Mesendoderm (in vitro differentiated cells): ENCODE measurements at regions not wholly inside any gene's neighbourhood (a gene's known extent, or its start where the extent isn't known, plus 50 kb on each side); places are given as distances from the start of the nearest gene placed in this dataset.

ENCODE experiments used
- DNase-seq: peaks from one replicate; pipeline ENCODE4 v3.0.0; 2013
- H2AK5ac ChIP-seq: 2 replicates; pipeline ENCODE4 v1.6.1; 2013; ENCODE audit warnings: low read length, inconsistent platforms
- H2BK120ac ChIP-seq: 2 replicates; pipeline ENCODE4 v1.6.1; 2013; ENCODE audit warnings: low read depth, mild to moderate bottlenecking, low read length, moderate library complexity, mixed read lengths
- H2BK15ac ChIP-seq: replicated peaks from 2 replicates; pipeline ENCODE4 v1.6.1; 2013; ENCODE audit warnings: low read depth, mild to moderate bottlenecking, moderate library complexity
- H2BK5ac ChIP-seq: 2 replicates; pipeline ENCODE4 v1.6.1; 2013; ENCODE audit warnings: low read length, inconsistent platforms
- H3K18ac ChIP-seq: 2 replicates; pipeline ENCODE4 v1.6.1; 2013; ENCODE audit warnings: mild to moderate bottlenecking, low read length, mixed read lengths
- H3K23ac ChIP-seq: one replicate; pipeline ENCODE4 v1.6.1; 2013; ENCODE audit warnings: low read length
- H3K27ac ChIP-seq: 2 replicates; pipeline ENCODE4 v1.5.1; 2013; ENCODE audit warnings: low read depth, mild to moderate bottlenecking, inconsistent platforms, low read length, moderate library complexity
- H3K27me3 ChIP-seq: 2 replicates; pipeline ENCODE4 v1.6.1; 2013; ENCODE audit warnings: low read length, control low read depth, mild to moderate bottlenecking, inconsistent platforms; ENCODE audit not compliant: insufficient read depth, poor library complexity
- H3K36me3 ChIP-seq: 2 replicates; pipeline ENCODE4 v1.6.1; 2013; ENCODE audit warnings: low read length, inconsistent platforms; ENCODE audit not compliant: control insufficient read depth, insufficient read depth
- H3K4ac ChIP-seq: one replicate; pipeline ENCODE4 v1.6.1; 2013; ENCODE audit warnings: low read depth, mild to moderate bottlenecking, low read length, moderate library complexity
- H3K4me1 ChIP-seq: 2 replicates; pipeline ENCODE4 v1.6.1; 2013; ENCODE audit warnings: low read depth, low read length, inconsistent platforms; ENCODE audit not compliant: control insufficient read depth
- H3K4me2 ChIP-seq: 2 replicates; pipeline ENCODE4 v1.6.1; 2013; ENCODE audit warnings: low read length
- H3K4me3 ChIP-seq: 2 replicates; pipeline ENCODE4 v1.5.1; 2013; ENCODE audit warnings: mild to moderate bottlenecking, low read length
- H3K56ac ChIP-seq: one replicate; pipeline ENCODE4 v1.6.1; 2013; ENCODE audit warnings: low read length
- H3K79me1 ChIP-seq: 2 replicates; pipeline ENCODE4 v1.6.1; 2013; ENCODE audit warnings: low read length, inconsistent platforms
- H3K79me2 ChIP-seq: 2 replicates; pipeline ENCODE4 v1.6.1; 2013; ENCODE audit warnings: mild to moderate bottlenecking, low read length; ENCODE audit not compliant: control insufficient read depth, insufficient read depth
- H3K9ac ChIP-seq: 2 replicates; pipeline ENCODE4 v1.6.1; 2013; ENCODE audit warnings: low read length, inconsistent platforms
- H4K5ac ChIP-seq: one replicate; pipeline ENCODE4 v1.6.1; 2013; ENCODE audit warnings: low read length
- H4K8ac ChIP-seq: one replicate; pipeline ENCODE4 v1.6.1; 2013; ENCODE audit warnings: low read depth, mild to moderate bottlenecking, control low read depth, low read length, moderate library complexity
- WGBS: extraction: QIAGEN DNeasy Blood & Tissue Kit; methylation state at CpG from one replicate; pipeline ENCODE4 v1.1.7; 2013; ENCODE audit warnings: low lambda C conversion rate, missing lambda C conversion rate; ENCODE audit not compliant: insufficient coverage; ENCODE audit errors: extremely low coverage; 5-methylcytosine and 5-hydroxymethylcytosine counted together

- H3K4me3 ChIP-seq, result no peak overlapping the region
- no peaks in the 10 kb centered on the region for H3K79me1 ChIP-seq
- H3K79me2 ChIP-seq, result no peaks in the 10 kb centered on the region
- H3K27me3 ChIP-seq, result no peaks in the 10 kb centered on the region
- H2BK5ac ChIP-seq, result no peak overlapping the region
- no CpG with 5 or more reads among the region's 1 CpG for WGBS
- no peak overlapping the region for H3K18ac ChIP-seq
- no peak overlapping the region for H4K8ac ChIP-seq
- DNase-seq, result no peak
- H3K23ac ChIP-seq, result no peak overlapping the region
- no peak overlapping the region for H3K4me2 ChIP-seq
- no peak overlapping the region for H3K27ac ChIP-seq
- H2BK120ac ChIP-seq, result no peak overlapping the region
- no peaks in the 10 kb centered on the region for H3K4me1 ChIP-seq
- no peak overlapping the region for H3K4ac ChIP-seq
- H3K9ac ChIP-seq, result no peak overlapping the region
- no peak overlapping the region for H3K56ac ChIP-seq
- no peak overlapping the region for H2BK15ac ChIP-seq
- H3K36me3 ChIP-seq, result no peaks in the 10 kb centered on the region
- H2AK5ac ChIP-seq, result no peak overlapping the region
- H4K5ac ChIP-seq, result no peak overlapping the region
Measured at GRCh38 chr9:31740705-31741104, 643.7 kb upstream of the ACO1 start.

DNA sequence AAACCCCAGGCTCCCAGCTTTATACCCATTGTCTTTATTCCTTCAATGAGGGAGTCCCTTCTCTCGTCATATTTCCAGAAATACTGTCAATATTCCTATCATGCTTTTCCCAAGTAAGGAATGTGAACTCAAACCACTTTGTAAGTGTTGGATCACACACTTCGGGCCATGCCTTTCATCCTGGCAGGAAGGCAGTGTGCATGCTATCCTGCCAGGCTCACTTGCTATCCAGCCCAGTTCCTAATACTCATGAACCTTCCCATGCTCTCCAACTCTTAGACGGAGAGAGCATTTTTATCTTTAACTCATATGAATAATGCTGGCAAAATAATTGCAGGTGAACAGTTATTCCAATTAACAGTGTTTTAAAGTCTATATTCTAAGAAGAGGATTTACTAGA, 639.9 kb upstream of the ACO1 start:
- Histone ChIP-seq H3K27ac (no peak overlapping the region), H3K4ac (no peak overlapping the region), H3K56ac (no peak overlapping the region), H2BK120ac (no peak overlapping the region), H2BK15ac (no peak overlapping the region), H3K23ac (no peak overlapping the region), H3K27me3 (no peaks in the 10 kb centered on the region), H2AK5ac (no peak overlapping the region), H4K5ac (no peak overlapping the region), H3K9ac (no peak overlapping the region), H2BK5ac (no peak overlapping the region), H3K18ac (no peak overlapping the region), H3K79me1 (no peaks in the 10 kb centered on the region), H3K4me2 (no peak overlapping the region), H3K79me2 (no peaks in the 10 kb centered on the region), H3K4me3 (no peak overlapping the region), H3K4me1 (no peaks in the 10 kb centered on the region), H4K8ac (no peak overlapping the region), H3K36me3 (no peaks in the 10 kb centered on the region)
- no peak for DNase-seq
- no CpG with 5 or more reads among the region's 3 CpGs for WGBS

DNA sequence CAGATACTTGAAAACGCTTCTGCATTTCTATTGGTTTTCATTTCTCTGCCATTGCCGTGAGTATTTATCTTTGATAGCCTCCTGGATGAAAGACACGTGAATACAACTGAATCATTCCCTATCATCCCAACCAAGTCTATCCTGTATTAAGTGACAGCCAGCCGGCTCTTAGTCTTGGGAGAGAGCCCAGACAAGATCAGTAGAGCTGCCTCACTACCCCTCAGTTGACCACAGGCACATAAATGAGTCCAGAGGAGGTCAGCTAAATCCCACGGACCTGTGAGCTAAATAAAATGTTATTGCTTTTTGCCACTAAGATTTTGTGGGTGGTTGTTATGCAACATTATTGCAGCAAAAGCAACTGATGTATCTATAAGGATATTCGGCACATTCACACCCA, 639.0 kb upstream of the ACO1 start:
- no peak overlapping the region for H3K4me2 ChIP-seq
- no peak overlapping the region for H3K56ac ChIP-seq
- WGBS, result no CpG with 5 or more reads among the region's 6 CpGs
- no peak overlapping the region for H4K5ac ChIP-seq
- no peak overlapping the region for H3K27ac ChIP-seq
- no peak overlapping the region for H3K18ac ChIP-seq
- no peak overlapping the region for H2AK5ac ChIP-seq
- no peak overlapping the region for H3K4ac ChIP-seq
- H3K4me3 ChIP-seq, result no peak overlapping the region
- no peak overlapping the region for H3K9ac ChIP-seq
- H2BK120ac ChIP-seq, result no peak overlapping the region
- H3K4me1 ChIP-seq, result no peaks in the 10 kb centered on the region
- DNase-seq, result no peak
- H3K27me3 ChIP-seq, result no peaks in the 10 kb centered on the region
- no peak overlapping the region for H3K23ac ChIP-seq
- no peaks in the 10 kb centered on the region for H3K79me1 ChIP-seq
- H4K8ac ChIP-seq, result no peak overlapping the region
- no peaks in the 10 kb centered on the region for H3K79me2 ChIP-seq
- H2BK15ac ChIP-seq, result no peak overlapping the region
- H2BK5ac ChIP-seq, result no peak overlapping the region
- no peaks in the 10 kb centered on the region for H3K36me3 ChIP-seq

DNA sequence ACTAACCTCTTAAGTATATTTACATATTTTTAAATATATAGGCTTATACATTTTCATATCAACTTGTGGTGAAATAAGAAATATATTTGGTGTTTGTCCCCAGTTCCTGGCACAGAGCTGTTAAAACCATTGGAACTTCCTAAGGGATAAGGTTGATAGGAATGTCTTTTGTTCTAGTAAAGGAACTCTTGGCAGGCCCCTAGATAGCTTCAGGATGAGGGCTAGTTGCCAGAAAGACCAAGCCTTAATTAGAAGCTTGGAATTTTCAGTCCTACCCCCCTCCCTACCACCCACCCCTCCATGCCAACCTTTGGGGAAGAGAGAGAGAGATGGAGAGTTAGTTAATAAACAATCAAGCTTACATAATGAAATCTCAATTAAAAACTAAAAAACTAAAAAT, 638.6 kb upstream of the ACO1 start:
- no peak overlapping the region for H3K56ac ChIP-seq
- H3K27me3 ChIP-seq, result no peaks in the 10 kb centered on the region
- H3K4me2 ChIP-seq, result no peak overlapping the region
- H4K8ac ChIP-seq, result no peak overlapping the region
- H3K79me2 ChIP-seq, result no peaks in the 10 kb centered on the region
- no peak overlapping the region for H2BK120ac ChIP-seq
- no peak overlapping the region for H4K5ac ChIP-seq
- no peak overlapping the region for H3K23ac ChIP-seq
- H3K4me3 ChIP-seq, result no peak overlapping the region
- no peaks in the 10 kb centered on the region for H3K4me1 ChIP-seq
- H3K9ac ChIP-seq, result no peak overlapping the region
- H2AK5ac ChIP-seq, result no peak overlapping the region
- no peak overlapping the region for H2BK5ac ChIP-seq
- H2BK15ac ChIP-seq, result no peak overlapping the region
- no peaks in the 10 kb centered on the region for H3K79me1 ChIP-seq
- H3K36me3 ChIP-seq, result no peaks in the 10 kb centered on the region
- H3K18ac ChIP-seq, result no peak overlapping the region
- no peak overlapping the region for H3K4ac ChIP-seq
- H3K27ac ChIP-seq, result no peak overlapping the region
- no peak for DNase-seq

DNA sequence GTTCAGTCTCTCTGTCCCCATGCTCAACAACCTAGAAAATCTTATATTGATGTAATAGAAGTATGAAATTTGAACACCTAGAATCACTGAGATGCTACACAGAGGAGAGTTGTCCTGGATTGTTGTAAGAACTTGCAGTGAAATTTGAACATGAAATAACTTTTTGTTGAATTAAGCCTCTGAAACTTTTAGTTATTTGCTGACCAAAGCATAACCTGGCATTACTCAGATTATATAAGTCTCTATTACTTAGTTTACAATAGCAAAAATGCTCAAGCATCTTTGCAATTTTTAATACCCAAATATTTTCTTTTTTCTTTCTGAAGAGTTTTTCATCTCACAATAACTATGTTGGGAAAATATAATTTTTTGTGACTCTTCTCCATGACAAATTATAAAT, 630.7 kb upstream of the ACO1 start:
- H3K27ac ChIP-seq, result no peak overlapping the region
- no peak overlapping the region for H2BK5ac ChIP-seq
- no peak overlapping the region for H3K18ac ChIP-seq
- H2BK120ac ChIP-seq, result no peak overlapping the region
- no peaks in the 10 kb centered on the region for H3K27me3 ChIP-seq
- no peak overlapping the region for H3K23ac ChIP-seq
- no peaks in the 10 kb centered on the region for H3K79me1 ChIP-seq
- no peaks in the 10 kb centered on the region for H3K4me1 ChIP-seq
- no peaks in the 10 kb centered on the region for H3K36me3 ChIP-seq
- H2AK5ac ChIP-seq, result no peak overlapping the region
- no peak overlapping the region for H3K9ac ChIP-seq
- H4K8ac ChIP-seq, result no peak overlapping the region
- H3K4me3 ChIP-seq, result no peak overlapping the region
- no peak overlapping the region for H3K56ac ChIP-seq
- H3K4ac ChIP-seq, result no peak overlapping the region
- no peak overlapping the region for H3K4me2 ChIP-seq
- no peak overlapping the region for H4K5ac ChIP-seq
- no peak overlapping the region for H2BK15ac ChIP-seq
- no peak for DNase-seq
- H3K79me2 ChIP-seq, result no peaks in the 10 kb centered on the region

GRCh38 chr9:31759703-31760102, 624.7 kb upstream of the ACO1 start:
- Histone ChIP-seq H3K9ac (no peak overlapping the region), H4K5ac (no peak overlapping the region), H3K27ac (no peak overlapping the region), H3K79me1 (no peaks in the 10 kb centered on the region), H3K23ac (no peak overlapping the region), H2BK15ac (no peak overlapping the region), H3K4me2 (no peak overlapping the region), H3K79me2 (no peaks in the 10 kb centered on the region), H3K4me3 (no peak overlapping the region), H2BK5ac (no peak overlapping the region), H4K8ac (no peak overlapping the region), H2AK5ac (no peak overlapping the region), H3K18ac (no peak overlapping the region), H3K56ac (no peak overlapping the region), H3K36me3 (no peaks in the 10 kb centered on the region), H3K4ac (no peak overlapping the region), H2BK120ac (no peak overlapping the region), H3K27me3 (no peaks in the 10 kb centered on the region), H3K4me1 (no peaks in the 10 kb centered on the region)
- no CpG with 5 or more reads among the region's 3 CpGs for WGBS
- DNase-seq, result no peak
